H9 (cell line): ENCODE measurements at regions not wholly inside any gene's neighbourhood (a gene's known extent, or its start where the extent isn't known, plus 50 kb on each side); places are given as distances from the start of the nearest gene placed in this dataset.

Experiments
- DNase-seq: peaks from one replicate; pipeline ENCODE4 v3.0.0-alpha.2; 2017
- H2AFZ ChIP-seq: one replicate; pipeline ENCODE4 v1.6.1; 2013; ENCODE audit warnings: mild to moderate bottlenecking, low read length, control low read depth, moderate library complexity
- H2AK5ac ChIP-seq: 2 replicates; pipeline ENCODE4 v1.6.1; 2013; ENCODE audit warnings: low read length, control low read depth, mixed read lengths; ENCODE audit not compliant: insufficient read length
- H2BK120ac ChIP-seq: one replicate; pipeline ENCODE4 v1.6.1; 2013; ENCODE audit warnings: low read depth, mild to moderate bottlenecking, low read length, control low read depth, inconsistent platforms; ENCODE audit not compliant: poor library complexity, severe bottlenecking
- H2BK12ac ChIP-seq: 2 replicates; pipeline ENCODE4 v1.6.1; 2013; ENCODE audit warnings: low read length, control low read depth, mixed read lengths, low read depth; ENCODE audit not compliant: insufficient read length
- H2BK15ac ChIP-seq: 2 replicates; pipeline ENCODE4 v1.6.1; 2013; ENCODE audit warnings: low read depth, low read length, control low read depth
- H2BK20ac ChIP-seq: one replicate; pipeline ENCODE4 v1.6.1; 2013; ENCODE audit warnings: low read depth, mild to moderate bottlenecking, low read length, control low read depth, inconsistent platforms; ENCODE audit not compliant: poor library complexity, severe bottlenecking
- H2BK5ac ChIP-seq: 2 replicates; pipeline ENCODE4 v1.6.1; 2013; ENCODE audit warnings: low read length, control low read depth, mixed read lengths; ENCODE audit not compliant: insufficient read length
- H3K14ac ChIP-seq: 2 replicates; pipeline ENCODE4 v1.6.1; 2013; ENCODE audit warnings: low read length, control low read depth; ENCODE audit not compliant: insufficient read depth
- H3K18ac ChIP-seq: 2 replicates; pipeline ENCODE4 v1.6.1; 2013; ENCODE audit warnings: low read depth, mild to moderate bottlenecking, mixed read lengths, low read length, control low read depth; ENCODE audit not compliant: insufficient read length
- H3K23ac ChIP-seq: 2 replicates; pipeline ENCODE4 v1.6.1; 2013; ENCODE audit warnings: low read length, control low read depth, mixed read lengths, low read depth; ENCODE audit not compliant: insufficient read length
- H3K23me2 ChIP-seq: 2 replicates; pipeline ENCODE4 v1.6.1; 2013; ENCODE audit warnings: low read depth, mild to moderate bottlenecking, mixed read lengths, low read length, control low read depth; ENCODE audit not compliant: insufficient read length, poor library complexity, severe bottlenecking
- H3K27ac ChIP-seq: 2 replicates; pipeline ENCODE4 v1.5.1; 2013; ENCODE audit warnings: low read length, control low read depth, mixed read lengths, low read depth; ENCODE audit not compliant: insufficient read length
- H3K27me3 ChIP-seq: 2 replicates; pipeline ENCODE4 v1.6.1; 2013; ENCODE audit warnings: low read length, control low read depth, inconsistent platforms; ENCODE audit not compliant: insufficient read depth
- H3K4ac ChIP-seq: 2 replicates; pipeline ENCODE4 v1.6.1; 2013; ENCODE audit warnings: low read depth, mild to moderate bottlenecking, control low read depth, inconsistent platforms, low read length, moderate library complexity
- H3K4me1 ChIP-seq: 2 replicates; pipeline ENCODE4 v1.6.1; 2013; ENCODE audit warnings: low read length, control low read depth, inconsistent platforms; ENCODE audit not compliant: insufficient read depth
- H3K4me2 ChIP-seq: 2 replicates; pipeline ENCODE4 v1.6.1; 2013; ENCODE audit warnings: low read length, control low read depth, mixed read lengths; ENCODE audit not compliant: insufficient read length, insufficient read depth
- H3K56ac ChIP-seq: 2 replicates; pipeline ENCODE4 v1.6.1; 2013; ENCODE audit warnings: low read depth, mild to moderate bottlenecking, mixed read lengths, low read length, control low read depth; ENCODE audit not compliant: insufficient read length
- H3K79me1 ChIP-seq: 2 replicates; pipeline ENCODE4 v1.6.1; 2013; ENCODE audit warnings: low read depth, mild to moderate bottlenecking, moderate library complexity, low read length, control low read depth, inconsistent platforms; ENCODE audit not compliant: insufficient read depth, poor library complexity, severe bottlenecking
- H3K79me2 ChIP-seq: 2 replicates; pipeline ENCODE4 v1.6.1; 2013; ENCODE audit warnings: low read length, control low read depth, inconsistent platforms; ENCODE audit not compliant: insufficient read depth
- H3K9ac ChIP-seq: 2 replicates; pipeline ENCODE4 v1.6.1; 2013; ENCODE audit warnings: low read length, control low read depth, mixed read lengths; ENCODE audit not compliant: insufficient read length; ENCODE audit errors: extremely low read depth
- H3K9me3 ChIP-seq: one replicate; pipeline ENCODE4 v1.6.1; 2013; ENCODE audit warnings: low read depth, low read length, inconsistent platforms; ENCODE audit not compliant: control insufficient read depth
- H3T11ph ChIP-seq: one replicate; pipeline ENCODE4 v1.6.1; 2013; ENCODE audit warnings: mild to moderate bottlenecking, low read length, control low read depth, inconsistent platforms
- H4K20me1 ChIP-seq: one replicate; pipeline ENCODE4 v1.6.1; 2013; ENCODE audit not compliant: control insufficient read depth, insufficient read length, insufficient read depth
- H4K5ac ChIP-seq: 2 replicates; pipeline ENCODE4 v1.6.1; 2013; ENCODE audit warnings: low read depth, mild to moderate bottlenecking, mixed read lengths, low read length, control low read depth; ENCODE audit not compliant: insufficient read length
- H4K8ac ChIP-seq: replicated peaks from 2 replicates; pipeline ENCODE4 v1.6.1; 2013; ENCODE audit warnings: low read length, control low read depth, mixed read lengths, low read depth; ENCODE audit not compliant: insufficient read length
- H4K91ac ChIP-seq: 2 replicates; pipeline ENCODE4 v1.6.1; 2013; ENCODE audit warnings: low read depth, mild to moderate bottlenecking, moderate library complexity, mixed read lengths, low read length, control low read depth; ENCODE audit not compliant: insufficient read length
- H3K27ac Mint-ChIP-seq, 3 experiments: 2 replicates in 2 of 3; 3 replicates in 1 of 3; pipeline ENCODE4 v1.8.0; 2020 to 2021; ENCODE audit warnings: mixed read lengths in 3 of 3, mild to moderate bottlenecking in 1 of 3, moderate library complexity in 1 of 3
- H3K27me3 Mint-ChIP-seq: 2 replicates; pipeline ENCODE4 v1.8.0; 2021; ENCODE audit warnings: low read depth, mild to moderate bottlenecking, moderate library complexity, mixed read lengths
- H3K36me3 Mint-ChIP-seq, 3 experiments: 2 replicates in 2 of 3; 3 replicates in 1 of 3; pipeline ENCODE4 v1.8.0; 2020 to 2021; ENCODE audit warnings: low read depth in 3 of 3, mixed read lengths in 3 of 3; ENCODE audit not compliant: insufficient read depth in 1 of 3
- H3K4me1 Mint-ChIP-seq, 2 experiments: 2 replicates each; pipeline ENCODE4 v1.8.0; 2020; ENCODE audit warnings: mixed read lengths in 2 of 2
- H3K4me3 Mint-ChIP-seq, 2 experiments: 2 replicates in 1 of 2; 3 replicates in 1 of 2; pipeline ENCODE4 v1.8.0; 2020 to 2021; ENCODE audit warnings: mild to moderate bottlenecking in 2 of 2, mixed read lengths in 2 of 2, moderate library complexity in 1 of 2
- H3K9me3 Mint-ChIP-seq, 2 experiments: 2 replicates in 1 of 2; 3 replicates in 1 of 2; pipeline ENCODE4 v1.8.0; 2020; ENCODE audit warnings: mild to moderate bottlenecking in 2 of 2, mixed read lengths in 2 of 2, moderate library complexity in 1 of 2
- CTCF ChIP-seq: fragments of 200-600 bp; sonication (generic); conservative IDR thresholded peaks from 3 replicates; pipeline ENCODE4 v1.8.0; 2021; ENCODE audit warnings: antibody characterized with exemption, mild to moderate bottlenecking

GRCh38 chr6:80673367-80673766 is 566.9 kb downstream of the BCKDHB start:
- no peak for DNase-seq
- Histone ChIP-seq H3K79me1 (no peaks in the 10 kb centered on the region), H3K4me2 (no peak overlapping the region), H4K91ac (no peak overlapping the region), H4K20me1 (no peaks in the 10 kb centered on the region), H3K23me2 (no peaks in the 10 kb centered on the region), H2AK5ac (no peak overlapping the region), H2BK15ac (no peak overlapping the region), H2BK5ac (no peak overlapping the region), H3K79me2 (no peaks in the 10 kb centered on the region), H3K27me3 (no peaks in the 10 kb centered on the region), H3K56ac (no peak overlapping the region), H3K14ac (no peak overlapping the region), H3T11ph (no peak overlapping the region), H3K27ac (no peak overlapping the region), H3K18ac (no peak overlapping the region), H2BK12ac (no peak overlapping the region), H3K9ac (no peak overlapping the region), H2AFZ (no peak overlapping the region), H4K8ac (no peak overlapping the region), H3K4ac (no peak overlapping the region), H3K9me3 (no peaks in the 10 kb centered on the region), H4K5ac (no peak overlapping the region), H2BK120ac (no peak overlapping the region), H2BK20ac (no peak overlapping the region), H3K4me1 (no peaks in the 10 kb centered on the region), H3K23ac (no peak overlapping the region)
- Mint-ChIP-seq H3K9me3 (peaks cover 6 to 8% of the 10 kb centered on the region in 2 experiments; a peak in 4 of 5 replicates), H3K36me3 (peaks cover 0 to 16% (median 2%) of the 10 kb centered on the region in 3 experiments; a peak in 4 of 7 replicates), H3K4me1 (peaks cover 5 to 7% of the 10 kb centered on the region in 2 experiments), H3K4me3 (no peak overlapping the region), H3K27ac (no peak overlapping the region), H3K27me3 (no peaks in the 10 kb centered on the region)
- no peak for TF ChIP-seq CTCF
